Astrocyte of the spinal cord (primary cell): ENCODE measurements at regions not wholly inside any gene's neighbourhood (a gene's known extent, or its start where the extent isn't known, plus 50 kb on each side); places are given as distances from the start of the nearest gene placed in this dataset.

Source experiments
- DNase-seq: peaks from one replicate; pipeline ENCODE4 v3.0.0; 2011; ENCODE audit warnings: low read depth, low spot score
- H3K4me3 ChIP-seq: 2 replicates; pipeline ENCODE4 v1.5.1; 2011; ENCODE audit warnings: low read depth, mild to moderate bottlenecking, low read length, moderate library complexity
- CTCF ChIP-seq: IDR thresholded peaks from 2 replicates; pipeline ENCODE4 v1.5.1; 2012; ENCODE audit warnings: low read depth, mild to moderate bottlenecking, low read length, inconsistent platforms
- in situ Hi-C: cut with HindIII; loops from 2 replicates; pipeline ENCODE4 v1.10.0; 2017; ENCODE audit warnings: low sequenced_read_pairs

DNA sequence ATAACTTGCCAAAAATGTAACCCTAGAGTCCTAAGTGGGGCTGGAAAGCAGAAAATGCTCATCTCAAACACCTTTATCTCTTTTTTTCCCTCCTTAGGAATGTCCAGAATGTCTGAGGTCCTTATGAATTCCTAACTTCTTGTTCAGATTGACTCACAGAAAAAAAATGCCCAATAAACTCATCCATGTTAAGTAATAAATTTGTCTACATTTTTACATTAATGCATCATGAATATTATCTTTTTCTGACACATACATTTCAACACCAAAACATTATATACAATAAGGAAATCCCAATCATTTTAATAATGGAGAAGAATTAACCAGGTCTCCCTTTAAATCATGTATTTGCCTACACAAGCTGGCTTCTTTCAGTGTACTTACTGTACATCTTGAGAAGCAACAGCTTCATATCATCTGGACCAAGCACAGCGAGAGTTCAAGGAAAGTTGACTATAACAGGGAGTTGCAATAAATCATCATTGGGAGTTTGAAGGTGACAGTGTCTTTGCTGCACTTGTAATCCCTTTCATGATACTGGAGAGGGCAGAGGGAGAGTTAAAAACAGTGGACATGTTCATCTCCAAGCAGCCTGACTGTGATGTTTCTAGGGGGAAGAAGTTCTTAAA lies 565.2 kb downstream of the LTN1 start:
- no peak for TF ChIP-seq CTCF
- in situ Hi-C loops: no loop called here
- no peak overlapping the region for H3K4me3 ChIP-seq
- peak; percentile 23 for DNase-seq

- TF ChIP-seq CTCF: no peak
- H3K4me3 ChIP-seq: no peak overlapping the region
- no peak for DNase-seq
- in situ Hi-C loops: no loop called here
Measured at GRCh38 chr21:28426545-28426944, 566.1 kb downstream of the LTN1 start.

DNA sequence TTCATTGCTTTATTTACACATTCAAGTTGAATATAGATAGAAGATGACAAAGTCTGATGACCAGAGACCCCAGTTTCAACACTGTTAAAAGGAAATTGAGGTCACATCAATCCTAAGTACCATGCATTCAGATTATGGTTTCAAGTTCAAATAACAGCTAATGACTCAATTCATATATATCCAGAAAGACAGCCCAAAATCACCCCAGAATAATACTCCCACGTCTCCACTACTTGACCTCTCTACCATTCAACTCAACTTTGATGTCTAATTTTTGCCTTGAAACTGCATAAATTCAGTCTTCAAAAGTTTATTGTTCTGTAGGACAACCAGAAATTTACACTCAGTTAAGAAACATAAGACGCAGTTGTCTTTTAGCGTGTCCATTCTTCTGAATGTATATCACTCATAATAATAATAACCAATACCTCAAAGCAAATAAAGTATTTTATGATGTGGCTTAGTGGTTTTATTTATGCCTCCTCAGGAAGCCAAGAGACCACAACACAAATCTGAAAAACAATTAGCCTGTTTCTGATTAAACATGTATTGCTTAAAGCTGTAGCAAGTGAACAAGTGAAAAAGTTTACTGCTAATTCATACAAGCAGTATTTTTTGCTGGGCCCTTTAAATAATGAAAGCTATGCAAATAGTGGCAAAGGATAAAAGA lies 569.0 kb downstream of the LTN1 start:
- no peak for DNase-seq
- no peak overlapping the region for H3K4me3 ChIP-seq
- no peak for TF ChIP-seq CTCF
- in situ Hi-C loops: no loop called here

- no peak for TF ChIP-seq CTCF
- DNase-seq: peak; percentile 24
- no peak overlapping the region for H3K4me3 ChIP-seq
- in situ Hi-C loops: no loop called here
Measured at GRCh38 chr21:28421716-28422524, 570.8 kb downstream of the LTN1 start.

GRCh38 chr21:28419811-28420210 lies 572.9 kb downstream of the LTN1 start:
- DNase-seq: no peak
- H3K4me3 ChIP-seq: no peak overlapping the region
- in situ Hi-C loops: no loop called here
- TF ChIP-seq CTCF: no peak

- in situ Hi-C loops: no loop called here
- H3K4me3 ChIP-seq: no peak overlapping the region
- DNase-seq: peak; percentile 32
- no peak for TF ChIP-seq CTCF
Measured at GRCh38 chr21:28418726-28419514, 573.8 kb downstream of the LTN1 start.
